Renal pelvis (tissue), 1 donor: ENCODE measurements at regions not wholly inside any gene's neighbourhood (a gene's known extent, or its start where the extent isn't known, plus 50 kb on each side); places are given as distances from the start of the nearest gene placed in this dataset.
"Not testable (repeated sequence)": the region's sequence is repeated elsewhere in the genome, so short reads cannot be mapped to it uniquely, and the experiment has no call there.

Experiments used
- DNase-seq: peaks from one replicate; pipeline ENCODE4 v3.0.0-alpha.2; 2013

DNA sequence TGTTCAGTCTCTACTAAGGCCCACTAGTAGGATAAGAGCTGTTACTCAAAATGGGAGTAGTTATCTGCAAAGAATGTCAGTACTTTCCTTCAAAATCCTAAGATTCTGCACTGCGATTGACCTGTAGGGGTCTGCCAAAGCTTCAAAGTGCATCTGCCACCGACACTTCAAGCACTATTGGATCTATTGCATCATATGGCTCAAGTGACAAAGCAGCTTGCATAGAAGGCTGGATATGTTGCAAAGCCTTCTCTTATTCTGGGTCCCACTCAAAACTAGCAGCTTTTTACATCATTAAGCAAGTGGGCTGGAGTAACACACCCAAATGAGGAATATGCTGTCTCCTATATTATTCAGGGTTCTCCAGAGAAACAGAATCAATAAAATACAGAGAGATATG lies 115.4 kb upstream of the EMCN start:
- DNase-seq, result no peak

DNA sequence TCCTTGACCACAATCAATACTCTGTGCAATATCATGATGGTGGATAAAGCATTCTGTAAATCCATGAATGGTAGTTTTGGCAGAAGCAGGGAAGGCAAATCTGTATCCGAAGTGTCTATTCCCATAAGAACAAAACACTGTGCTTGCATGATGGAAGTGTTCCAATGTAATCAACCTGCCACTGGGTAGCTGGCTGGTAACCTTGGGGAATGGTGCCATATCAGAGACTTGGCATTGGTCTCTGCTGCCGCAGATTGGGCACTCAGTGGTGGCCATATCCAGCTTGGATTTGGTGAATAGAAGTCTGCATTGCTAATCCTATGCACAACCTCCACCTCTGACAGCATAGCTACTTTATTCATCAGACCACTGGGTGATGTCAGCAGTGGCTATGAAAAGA lies 114.3 kb upstream of the EMCN start:
- no peak for DNase-seq

DNA sequence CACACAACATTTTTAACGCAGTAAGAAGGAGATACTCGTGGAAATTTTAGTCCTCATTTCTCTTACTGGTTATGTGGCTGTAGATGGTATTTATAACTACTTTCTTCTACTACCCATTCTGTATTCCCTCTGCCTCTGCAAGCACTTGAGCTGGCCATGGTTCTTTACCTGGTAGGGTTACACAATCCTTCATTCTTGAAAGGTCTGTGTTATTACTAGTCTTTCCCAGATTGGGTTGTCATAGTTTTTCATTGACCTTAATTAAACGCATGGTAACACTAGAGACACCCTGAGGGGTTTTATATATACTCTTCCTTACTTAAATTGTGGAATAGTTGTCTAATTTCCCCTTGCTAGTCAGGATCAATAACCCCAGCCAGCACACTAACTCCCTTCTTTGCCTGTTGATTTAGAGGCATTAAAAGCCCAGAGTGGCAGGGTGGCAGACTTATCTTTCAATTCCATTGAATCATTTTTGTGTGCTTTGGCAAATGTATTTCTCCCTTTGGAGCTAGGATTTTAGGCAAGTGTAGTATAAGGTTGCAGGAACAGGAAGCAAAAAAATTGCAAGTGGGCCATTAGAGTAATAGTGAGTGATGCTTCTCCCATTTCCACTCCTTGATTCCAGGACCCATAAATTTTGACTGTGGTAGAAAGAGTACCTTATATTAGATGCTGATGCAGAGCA lies 113.6 kb upstream of the EMCN start:
- DNase-seq, result no peak

GRCh38 chr4:100630341-100630740 lies 112.5 kb upstream of the EMCN start:
- DNase-seq, result no peak

- no peak for DNase-seq
These were observed 92.0 kb upstream of the EMCN start for GRCh38 chr4:100609810-100610209.

DNA sequence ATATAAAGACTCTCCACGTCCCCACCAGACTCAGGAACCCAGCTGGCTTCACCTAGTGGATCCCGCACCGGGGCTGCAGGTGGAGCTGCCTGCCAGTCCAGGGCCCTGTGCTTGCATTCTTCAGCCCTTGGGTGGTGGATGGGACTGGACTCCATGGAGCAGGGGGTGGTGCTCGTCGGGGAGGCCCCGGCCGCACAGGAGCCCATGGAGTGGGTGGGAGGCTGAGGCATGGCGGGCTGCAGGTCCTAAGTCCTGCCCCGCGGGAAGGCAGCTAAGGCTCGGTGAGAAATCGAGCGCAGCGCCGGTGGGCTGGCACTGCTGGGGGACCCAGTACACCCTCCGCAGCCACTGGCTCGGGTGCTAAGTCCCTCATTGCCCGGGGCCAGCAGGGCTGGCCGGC lies 90.8 kb upstream of the EMCN start:
- DNase-seq, result not testable (repeated sequence)

DNA sequence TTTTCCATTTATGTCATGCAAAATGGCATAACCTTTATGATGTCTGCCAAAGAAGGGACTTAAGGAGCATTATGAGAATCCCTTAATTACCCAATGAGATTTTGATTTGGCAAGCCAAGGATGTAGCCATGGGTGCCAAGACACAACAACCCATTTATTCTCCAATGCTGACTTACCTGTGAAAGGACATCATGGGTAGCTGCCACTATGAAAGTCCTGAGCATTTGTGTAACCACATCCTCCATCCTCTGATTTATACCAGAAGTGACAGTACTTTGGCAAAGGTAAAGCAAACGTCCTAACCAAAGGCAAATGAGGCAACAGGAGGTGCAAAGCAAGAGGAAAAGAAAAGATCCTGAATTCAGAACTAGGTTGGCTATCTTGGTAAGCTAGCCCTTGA lies 87.3 kb upstream of the EMCN start:
- no peak for DNase-seq

DNA sequence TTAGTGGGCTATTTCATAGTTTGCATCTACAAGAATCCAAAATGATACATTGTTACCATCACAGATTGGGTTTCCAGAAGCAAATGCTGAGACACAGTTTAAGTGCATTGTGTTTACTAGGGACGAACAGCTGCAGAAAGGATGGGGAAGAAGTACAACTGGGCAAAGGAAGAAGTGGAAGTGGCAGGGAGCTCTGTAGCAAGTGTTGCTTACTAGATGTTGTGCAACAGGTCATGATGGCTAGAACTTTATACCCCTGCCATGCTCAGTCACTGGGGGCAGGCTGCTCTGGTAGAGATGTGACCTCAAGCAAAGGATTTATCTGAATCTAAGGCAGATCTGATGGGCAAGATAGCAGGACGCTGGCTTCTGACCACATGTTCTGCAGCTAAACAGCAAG lies 76.1 kb upstream of the EMCN start:
- peak; percentile 16 for DNase-seq

- DNase-seq, result peak; percentile 52
These were observed 73.5 kb upstream of the EMCN start for GRCh38 chr4:100591161-100591876.

DNA sequence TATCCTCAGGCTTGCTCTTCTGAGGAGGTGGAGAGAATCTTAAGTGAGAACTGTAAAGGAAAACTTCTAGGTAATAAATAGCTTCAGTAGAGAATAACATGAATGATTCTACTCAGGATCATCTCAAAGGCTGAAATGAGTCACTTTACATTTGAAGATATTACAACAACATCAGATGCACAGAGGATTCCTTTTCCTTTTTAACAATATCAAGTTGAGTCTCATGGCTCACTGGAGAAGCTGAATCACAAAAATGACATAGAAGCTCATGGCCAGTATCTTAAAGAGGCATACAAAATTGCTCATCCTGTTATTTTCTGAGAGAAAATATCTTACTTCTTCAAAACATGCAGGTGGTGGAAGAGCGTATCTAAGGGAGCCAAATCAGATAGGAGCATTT lies 72.5 kb upstream of the EMCN start:
- DNase-seq, result no peak

- no peak for DNase-seq
These were observed 70.3 kb upstream of the EMCN start for GRCh38 chr4:100588076-100588475.

- peak; percentile 61 for DNase-seq
These were observed 64.3 kb upstream of the EMCN start for GRCh38 chr4:100582146-100582545.

DNA sequence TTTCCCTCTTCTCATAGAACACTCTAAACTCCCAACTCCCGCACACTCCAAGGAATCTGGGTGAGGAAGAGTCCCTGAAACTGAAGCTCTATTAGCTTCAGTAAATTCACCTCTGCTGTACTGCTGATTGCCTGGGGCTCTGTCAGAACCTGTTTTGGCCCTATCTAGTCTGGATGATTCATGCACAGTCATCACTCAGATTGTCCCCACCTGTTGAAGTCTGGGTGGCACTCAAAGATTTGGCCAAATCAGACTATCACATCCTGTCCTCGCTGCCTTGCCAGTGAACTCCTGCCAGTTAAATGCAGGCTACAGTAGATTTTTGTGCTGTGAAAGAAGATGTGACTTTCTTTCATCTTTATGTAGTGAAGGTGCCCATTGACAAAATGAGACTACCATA lies 63.5 kb upstream of the EMCN start:
- no peak for DNase-seq

GRCh38 chr4:100576570-100576969 lies 58.7 kb upstream of the EMCN start:
- no peak for DNase-seq

DNA sequence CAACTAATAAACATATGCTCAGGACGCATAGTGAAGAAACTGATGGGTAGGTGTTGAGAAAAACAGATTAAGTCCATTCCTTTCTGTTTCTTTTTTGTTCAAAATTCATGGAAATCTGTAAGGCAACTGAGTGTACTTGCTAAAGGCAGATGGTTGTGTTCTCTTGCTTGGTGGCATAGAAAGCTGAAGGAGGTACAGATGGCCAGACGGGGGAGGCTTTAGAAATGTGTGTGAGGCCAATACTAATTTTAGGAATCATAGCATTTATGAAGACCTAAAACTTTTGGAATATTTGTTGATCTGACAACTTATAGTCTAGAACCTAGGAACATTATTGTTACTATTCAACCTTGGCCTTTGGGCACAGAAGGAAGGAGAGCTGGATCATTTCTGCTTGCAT lies 56.8 kb upstream of the EMCN start:
- no peak for DNase-seq

DNA sequence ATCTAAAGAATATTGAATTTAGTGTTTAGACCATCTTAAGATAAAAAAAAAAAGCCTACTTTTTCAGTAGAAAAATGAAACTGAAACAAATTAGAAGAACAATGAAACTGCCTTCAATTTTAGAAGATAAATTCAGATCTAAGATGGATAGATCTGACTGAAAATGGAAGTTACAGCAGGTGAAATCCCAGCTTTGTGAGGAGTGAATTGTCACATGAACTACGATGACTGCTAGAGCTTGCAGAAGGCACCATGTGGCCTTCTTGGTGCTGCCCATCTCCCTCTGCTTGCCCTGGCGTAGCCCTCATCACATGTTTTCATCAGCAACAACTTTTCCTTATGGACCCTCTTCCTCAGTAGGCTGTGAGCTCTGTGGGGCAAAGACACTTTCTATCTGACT lies 51.4 kb upstream of the EMCN start:
- no peak for DNase-seq
